ENCODE measurements at regions not wholly inside any gene's neighbourhood (a gene's known extent, or its start where the extent isn't known, plus 50 kb on each side); places are given as distances from the start of the nearest gene placed in this dataset.

DNA sequence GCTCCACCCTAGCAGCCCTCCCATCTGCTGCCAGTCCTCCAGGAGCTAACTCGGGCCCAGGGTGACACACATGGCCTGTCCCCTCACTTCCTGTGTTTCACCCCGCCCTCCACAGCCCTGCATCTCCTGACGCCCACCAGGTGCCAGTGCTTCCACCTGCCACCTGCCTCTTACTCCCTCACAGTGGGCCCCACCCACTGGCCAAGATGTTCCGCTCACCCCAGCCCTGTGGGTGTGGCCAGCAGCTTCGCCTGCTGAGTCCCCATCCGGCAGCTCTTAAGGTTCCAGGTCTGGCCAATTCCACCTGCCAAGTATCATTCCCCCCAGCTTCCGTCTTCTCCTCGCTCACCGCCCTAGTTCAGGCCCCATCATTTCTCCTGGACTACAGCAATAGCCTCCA lies 184.1 kb downstream of the MBOAT1 start:
- TF ChIP-seq, protein P1, sequence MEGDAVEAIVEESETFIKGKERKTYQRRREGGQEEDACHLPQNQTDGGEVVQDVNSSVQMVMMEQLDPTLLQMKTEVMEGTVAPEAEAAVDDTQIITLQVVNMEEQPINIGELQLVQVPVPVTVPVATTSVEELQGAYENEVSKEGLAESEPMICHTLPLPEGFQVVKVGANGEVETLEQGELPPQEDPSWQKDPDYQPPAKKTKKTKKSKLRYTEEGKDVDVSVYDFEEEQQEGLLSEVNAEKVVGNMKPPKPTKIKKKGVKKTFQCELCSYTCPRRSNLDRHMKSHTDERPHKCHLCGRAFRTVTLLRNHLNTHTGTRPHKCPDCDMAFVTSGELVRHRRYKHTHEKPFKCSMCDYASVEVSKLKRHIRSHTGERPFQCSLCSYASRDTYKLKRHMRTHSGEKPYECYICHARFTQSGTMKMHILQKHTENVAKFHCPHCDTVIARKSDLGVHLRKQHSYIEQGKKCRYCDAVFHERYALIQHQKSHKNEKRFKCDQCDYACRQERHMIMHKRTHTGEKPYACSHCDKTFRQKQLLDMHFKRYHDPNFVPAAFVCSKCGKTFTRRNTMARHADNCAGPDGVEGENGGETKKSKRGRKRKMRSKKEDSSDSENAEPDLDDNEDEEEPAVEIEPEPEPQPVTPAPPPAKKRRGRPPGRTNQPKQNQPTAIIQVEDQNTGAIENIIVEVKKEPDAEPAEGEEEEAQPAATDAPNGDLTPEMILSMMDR (IDR thresholded peaks at IDR 0.05) = no peak
- TF ChIP-seq POLR2AphosphoS5 (IDR thresholded peaks at IDR 0.05) (no peak), POLR2A (IDR thresholded peaks at IDR 0.05; ENCODE audit: low read depth) (no peak)
- intact Hi-C loops (cut with DNase I) = no loop called here
- H3K9me3 ChIP-seq = no peaks in the 10 kb centered on the region
- 90% methylated on average over 9 of the region's 9 CpGs for WGBS
- H3K27me3 ChIP-seq = peaks cover 0 to 10% (median 0%) of the 10 kb centered on the region in 4 donors
- no peak overlapping the region for H3K4me3 ChIP-seq
- H3K4me1 ChIP-seq = peaks cover 0 to 5% (median 0%) of the 10 kb centered on the region in 4 donors
- H3K36me3 ChIP-seq = no peaks in the 10 kb centered on the region
- no peak for DNase-seq (ENCODE audit: extremely low spot score)
- H3K27ac ChIP-seq (replicated peaks in 1 of 4) = no peak overlapping the region

DNA sequence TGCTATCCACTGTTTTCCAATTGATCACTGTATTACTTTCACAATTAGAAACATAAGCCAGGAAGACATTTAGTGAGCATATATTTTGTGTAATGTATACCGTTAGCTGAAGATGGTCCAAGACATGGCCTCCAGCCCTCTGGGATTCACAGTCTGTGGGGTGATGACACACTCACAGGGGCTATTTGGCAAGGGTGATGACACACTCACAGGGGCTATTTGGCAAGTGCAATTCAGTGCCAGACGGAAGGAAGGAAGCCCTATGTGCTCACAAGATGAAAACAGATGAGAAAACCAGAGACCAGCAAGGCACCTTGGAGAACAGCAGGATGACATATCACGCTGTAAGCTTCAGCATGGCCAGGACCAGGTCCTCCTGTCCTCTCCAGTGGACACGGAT lies 183.7 kb downstream of the MBOAT1 start:
- Histone ChIP-seq H3K27me3 (peaks cover 0 to 10% (median 0%) of the 10 kb centered on the region in 4 donors), H3K4me1 (peaks cover 0 to 5% (median 0%) of the 10 kb centered on the region in 4 donors), H3K4me3 (no peak overlapping the region), H3K27ac (replicated peaks in 1 of 4) (no peak overlapping the region), H3K36me3 (no peaks in the 10 kb centered on the region), H3K9me3 (no peaks in the 10 kb centered on the region)
- 94% methylated on average over 4 of the region's 4 CpGs for WGBS
- intact Hi-C loops (cut with DNase I) = no loop called here
- TF ChIP-seq POLR2AphosphoS5 (IDR thresholded peaks at IDR 0.05) (no peak), POLR2A (IDR thresholded peaks at IDR 0.05; ENCODE audit: low read depth) (no peak), EP300 (IDR thresholded peaks at IDR 0.05) (no peak)
- TF ChIP-seq, protein P1 (IDR thresholded peaks at IDR 0.05) = no peak
- DNase-seq (ENCODE audit: extremely low spot score) = no peak

DNA sequence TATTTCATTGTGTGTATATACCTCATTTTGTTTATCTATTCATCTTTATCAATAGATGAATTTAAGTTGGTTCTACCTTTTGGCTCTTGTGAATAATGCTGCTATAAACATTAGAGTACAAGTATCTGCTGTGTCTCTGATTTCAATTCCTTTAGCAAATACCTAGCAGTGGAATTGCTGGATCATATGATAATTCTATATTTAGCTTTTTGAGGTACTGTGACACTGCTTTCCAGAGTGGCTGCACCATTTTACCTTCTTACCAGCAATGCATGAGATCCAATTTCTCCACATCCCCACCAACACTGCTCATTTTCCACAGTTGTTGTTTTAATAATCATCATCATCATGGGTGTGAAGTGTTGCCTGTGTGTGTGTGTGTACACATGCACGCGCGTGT lies 182.3 kb downstream of the MBOAT1 start:
- Histone ChIP-seq H3K9me3 (no peaks in the 10 kb centered on the region), H3K36me3 (no peaks in the 10 kb centered on the region), H3K4me3 (no peak overlapping the region), H3K4me1 (peaks cover 0 to 5% (median 0%) of the 10 kb centered on the region in 4 donors), H3K27ac (replicated peaks in 1 of 4) (no peak overlapping the region), H3K27me3 (peaks cover 0 to 10% (median 0%) of the 10 kb centered on the region in 4 donors)
- no peak for DNase-seq (ENCODE audit: extremely low spot score)
- 100% methylated on average over 3 of the region's 3 CpGs for WGBS
- TF ChIP-seq, protein P1 (IDR thresholded peaks at IDR 0.05) = no peak
- no peak for TF ChIP-seq POLR2AphosphoS5 (IDR thresholded peaks at IDR 0.05)
- TF ChIP-seq EP300 (IDR thresholded peaks at IDR 0.05) = no peak
- no peak for TF ChIP-seq POLR2A (IDR thresholded peaks at IDR 0.05; ENCODE audit: low read depth)
- intact Hi-C loops (cut with DNase I) = no loop called here

DNA sequence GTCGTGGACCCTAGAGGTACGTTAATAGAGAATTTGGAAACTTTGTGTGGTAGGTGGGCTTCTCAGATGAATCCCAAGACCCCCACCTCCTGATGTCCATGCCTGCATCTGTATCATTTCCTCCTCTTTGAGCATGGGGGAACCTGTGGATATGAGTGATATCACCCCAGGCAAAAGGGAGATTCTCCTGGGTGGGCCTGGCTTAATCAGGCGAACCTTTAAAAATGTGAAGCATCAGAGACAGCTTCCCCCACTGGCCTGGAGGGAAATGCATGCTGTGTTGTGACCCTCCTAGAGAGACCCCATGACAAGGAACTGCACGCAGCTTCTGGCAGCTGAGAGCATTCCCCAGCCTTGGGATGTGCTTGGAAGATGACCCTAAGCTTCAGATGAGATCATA lies 180.9 kb downstream of the MBOAT1 start:
- intact Hi-C loops (cut with DNase I) = no loop called here
- Histone ChIP-seq H3K4me1 (peaks cover 0 to 5% (median 0%) of the 10 kb centered on the region in 4 donors), H3K36me3 (no peaks in the 10 kb centered on the region), H3K27ac (replicated peaks in 1 of 4) (no peak overlapping the region), H3K27me3 (peaks cover 0 to 10% (median 0%) of the 10 kb centered on the region in 4 donors), H3K4me3 (no peak overlapping the region), H3K9me3 (no peaks in the 10 kb centered on the region)
- TF ChIP-seq, protein P1 (IDR thresholded peaks at IDR 0.05) = no peak
- TF ChIP-seq EP300 (IDR thresholded peaks at IDR 0.05) (no peak), POLR2A (IDR thresholded peaks at IDR 0.05; ENCODE audit: low read depth) (no peak), POLR2AphosphoS5 (IDR thresholded peaks at IDR 0.05) (no peak)
- 96% methylated on average over 4 of the region's 4 CpGs for WGBS
- DNase-seq (ENCODE audit: extremely low spot score) = no peak

Measured in esophagus muscularis mucosa (tissue), 4 donors.